ENCODE measurements at regions not wholly inside any gene's neighbourhood (a gene's known extent, or its start where the extent isn't known, plus 50 kb on each side); places are given as distances from the start of the nearest gene placed in this dataset.

- Histone ChIP-seq H3K27ac (no peak overlapping the region), H3K36me3 (ENCODE audit: low read depth) (no peaks in the 10 kb centered on the region), H3K79me2 (ENCODE audit: insufficient read depth) (no peaks in the 10 kb centered on the region), H3K9me2 (ENCODE audit: insufficient read depth) (no peaks in the 10 kb centered on the region), H3K4me3 (no peak overlapping the region), H3K27me3 (replicated peaks; ENCODE audit: insufficient read depth) (no peaks in the 10 kb centered on the region), H3K9ac (no peak overlapping the region), H2AFZ (no peak overlapping the region), H4K20me1 (ENCODE audit: insufficient read depth) (no peaks in the 10 kb centered on the region), H3F3A (ENCODE audit: insufficient read depth) (no peaks in the 10 kb centered on the region), H3K4me2 (ENCODE audit: unreplicated experiment) (no peak overlapping the region), H3K4me1 (ENCODE audit: insufficient read depth) (no peaks in the 10 kb centered on the region), H3K9me3 (ENCODE audit: low read depth) (no peaks in the 10 kb centered on the region)
- 98 to 99% methylated on average over 9 of the region's 9 CpGs for WGBS, 2 experiments (ENCODE audit: low coverage in 1 of 2, low lambda C conversion rate in 2 of 2, missing lambda C conversion rate in 2 of 2)
- TF ChIP-seq EZH2phosphoT487 (IDR thresholded peaks at IDR 0.05; ENCODE audit: insufficient read depth, low read depth) (no peak), EZH2 (IDR thresholded peaks at IDR 0.05; ENCODE audit: insufficient read depth, poor library complexity, severe bottlenecking) (no peak)
- DNase-seq = no peak
- in situ Hi-C loops (cut with MboI) = no loop called here
Measured at GRCh38 chr21:27606422-27606821, 639.5 kb upstream of the ADAMTS5 start.

- Histone ChIP-seq H3F3A (ENCODE audit: insufficient read depth) (peaks cover 2% of the 10 kb centered on the region; the same call in 1 of the 2 replicates), H3K27ac (no peak overlapping the region), H4K20me1 (ENCODE audit: insufficient read depth) (no peaks in the 10 kb centered on the region), H2AFZ (no peak overlapping the region), H3K9me2 (ENCODE audit: insufficient read depth) (no peaks in the 10 kb centered on the region), H3K9ac (no peak overlapping the region), H3K79me2 (ENCODE audit: insufficient read depth) (no peaks in the 10 kb centered on the region), H3K36me3 (ENCODE audit: low read depth) (no peaks in the 10 kb centered on the region), H3K4me3 (no peak overlapping the region), H3K4me1 (ENCODE audit: insufficient read depth) (peaks cover 2% of the 10 kb centered on the region; the same call in 1 of the 2 replicates), H3K9me3 (ENCODE audit: low read depth) (no peaks in the 10 kb centered on the region), H3K27me3 (replicated peaks; ENCODE audit: insufficient read depth) (no peaks in the 10 kb centered on the region), H3K4me2 (ENCODE audit: unreplicated experiment) (no peak overlapping the region)
- TF ChIP-seq EZH2 (IDR thresholded peaks at IDR 0.05; ENCODE audit: insufficient read depth, poor library complexity, severe bottlenecking) = no peak
- no peak for TF ChIP-seq EZH2phosphoT487 (IDR thresholded peaks at IDR 0.05; ENCODE audit: insufficient read depth, low read depth)
- no peak for DNase-seq
- in situ Hi-C loops (cut with MboI) = no loop called here
Measured at GRCh38 chr21:27596196-27596595, 629.3 kb upstream of the ADAMTS5 start.

- no peak overlapping the region for H3K9ac ChIP-seq
- H3K4me3 ChIP-seq = no peak overlapping the region
- H3K4me2 ChIP-seq (ENCODE audit: unreplicated experiment) = no peak overlapping the region
- no peaks in the 10 kb centered on the region for H4K20me1 ChIP-seq (ENCODE audit: insufficient read depth)
- no peak for DNase-seq
- H3K9me3 ChIP-seq (ENCODE audit: low read depth) = no peaks in the 10 kb centered on the region
- H3F3A ChIP-seq (ENCODE audit: insufficient read depth) = peaks cover 5% of the 10 kb centered on the region
- H3K36me3 ChIP-seq (ENCODE audit: low read depth) = no peaks in the 10 kb centered on the region
- WGBS, 2 experiments (ENCODE audit: low coverage in 1 of 2, low lambda C conversion rate in 2 of 2, missing lambda C conversion rate in 2 of 2) = 56 to 60% methylated on average over 1 of the region's 1 CpG
- no peak overlapping the region for H3K27ac ChIP-seq
- no peaks in the 10 kb centered on the region for H3K27me3 ChIP-seq (replicated peaks; ENCODE audit: insufficient read depth)
- no peak overlapping the region for H2AFZ ChIP-seq
- in situ Hi-C loops (cut with MboI) = no loop called here
- peaks cover 7% of the 10 kb centered on the region for H3K4me1 ChIP-seq (ENCODE audit: insufficient read depth)
- H3K79me2 ChIP-seq (ENCODE audit: insufficient read depth) = no peaks in the 10 kb centered on the region
- TF ChIP-seq EZH2phosphoT487 (IDR thresholded peaks at IDR 0.05; ENCODE audit: insufficient read depth, low read depth) (no peak), EZH2 (IDR thresholded peaks at IDR 0.05; ENCODE audit: insufficient read depth, poor library complexity, severe bottlenecking) (no peak)
- no peaks in the 10 kb centered on the region for H3K9me2 ChIP-seq (ENCODE audit: insufficient read depth)
Measured at GRCh38 chr21:27595716-27596115, 628.8 kb upstream of the ADAMTS5 start.

GRCh38 chr21:27590271-27590670, 623.4 kb upstream of the ADAMTS5 start:
- WGBS, 2 experiments (ENCODE audit: low coverage in 1 of 2, low lambda C conversion rate in 2 of 2, missing lambda C conversion rate in 2 of 2) = 1 to 3% methylated on average over 6 of the region's 6 CpGs
- Histone ChIP-seq H3K9me3 (ENCODE audit: low read depth) (no peaks in the 10 kb centered on the region), H3K9ac (peak overlapping the region; percentile 51), H3K4me3 (peak overlapping the region; percentile 46), H2AFZ (peak overlapping the region; percentile 33; the same call in 1 of the 2 replicates), H3K4me2 (ENCODE audit: unreplicated experiment) (peak overlapping the region; percentile 57), H3K36me3 (ENCODE audit: low read depth) (no peaks in the 10 kb centered on the region), H3K27ac (peak overlapping the region; percentile 75), H3K79me2 (ENCODE audit: insufficient read depth) (no peaks in the 10 kb centered on the region), H4K20me1 (ENCODE audit: insufficient read depth) (no peaks in the 10 kb centered on the region), H3F3A (ENCODE audit: insufficient read depth) (peaks cover 21% of the 10 kb centered on the region), H3K4me1 (ENCODE audit: insufficient read depth) (peaks cover 31% of the 10 kb centered on the region), H3K27me3 (replicated peaks; ENCODE audit: insufficient read depth) (no peaks in the 10 kb centered on the region), H3K9me2 (ENCODE audit: insufficient read depth) (no peaks in the 10 kb centered on the region; the same call in 1 of the 2 replicates)
- in situ Hi-C loops (cut with MboI) = no loop called here
- TF ChIP-seq EZH2phosphoT487 (IDR thresholded peaks at IDR 0.05; ENCODE audit: insufficient read depth, low read depth) (peak; percentile 89), EZH2 (IDR thresholded peaks at IDR 0.05; ENCODE audit: insufficient read depth, poor library complexity, severe bottlenecking) (no peak)
- peak; percentile 96 for DNase-seq

GRCh38 chr21:27589781-27590180, 622.9 kb upstream of the ADAMTS5 start:
- H3K36me3 ChIP-seq (ENCODE audit: low read depth) = no peaks in the 10 kb centered on the region
- no peaks in the 10 kb centered on the region for H4K20me1 ChIP-seq (ENCODE audit: insufficient read depth)
- H3K27ac ChIP-seq = peak overlapping the region; percentile 75
- peak overlapping the region; percentile 57 for H3K4me2 ChIP-seq (ENCODE audit: unreplicated experiment)
- H3K9ac ChIP-seq = peak overlapping the region; percentile 16; the same call in 1 of the 2 replicates
- H2AFZ ChIP-seq = peak overlapping the region; percentile 33; the same call in 1 of the 2 replicates
- TF ChIP-seq EZH2 (IDR thresholded peaks at IDR 0.05; ENCODE audit: insufficient read depth, poor library complexity, severe bottlenecking) (no peak), EZH2phosphoT487 (IDR thresholded peaks at IDR 0.05; ENCODE audit: insufficient read depth, low read depth) (no peak)
- no peak for DNase-seq
- 9 to 11% methylated on average over 3 of the region's 3 CpGs for WGBS, 2 experiments (ENCODE audit: low coverage in 1 of 2, low lambda C conversion rate in 2 of 2, missing lambda C conversion rate in 2 of 2)
- in situ Hi-C loops (cut with MboI) = no loop called here
- H3F3A ChIP-seq (ENCODE audit: insufficient read depth) = peaks cover 21% of the 10 kb centered on the region
- peaks cover 31% of the 10 kb centered on the region for H3K4me1 ChIP-seq (ENCODE audit: insufficient read depth)
- H3K79me2 ChIP-seq (ENCODE audit: insufficient read depth) = no peaks in the 10 kb centered on the region
- peak overlapping the region; percentile 46 for H3K4me3 ChIP-seq
- H3K27me3 ChIP-seq (replicated peaks; ENCODE audit: insufficient read depth) = no peaks in the 10 kb centered on the region
- no peaks in the 10 kb centered on the region; the same call in 1 of the 2 replicates for H3K9me2 ChIP-seq (ENCODE audit: insufficient read depth)
- H3K9me3 ChIP-seq (ENCODE audit: low read depth) = no peaks in the 10 kb centered on the region

Data from GM23248 (cell line).